ENCODE measurements at regions not wholly inside any gene's neighbourhood (a gene's known extent, or its start where the extent isn't known, plus 50 kb on each side); places are given as distances from the start of the nearest gene placed in this dataset.

GRCh38 chr13:47865883-47866282 lies 135.2 kb downstream of the SUCLA2 start:
- TF ChIP-seq POLR2AphosphoS5 (IDR thresholded peaks at IDR 0.05; ENCODE audit: low read depth, low read length) (no peak), SP4 (CRISPR knock-in tag; IDR thresholded peaks at IDR 0.05) (no peak), POLR2A (IDR thresholded peaks at IDR 0.05; ENCODE audit: insufficient read depth in 1 of 2, low read depth in 2 of 2, low read length in 2 of 2) (no peak), CTCF (CRISPR knock-in tag; IDR thresholded peaks at IDR 0.05) (no peak), FOXK1 (CRISPR knock-in tag; IDR thresholded peaks at IDR 0.05; ENCODE audit: borderline replicate concordance, low read depth) (no peak), TAF1 (CRISPR knock-in tag; IDR thresholded peaks at IDR 0.05) (no peak)

Data from HepG2 (cell line).